GM19023 (cell line): ENCODE measurements at regions not wholly inside any gene's neighbourhood (a gene's known extent, or its start where the extent isn't known, plus 50 kb on each side); places are given as distances from the start of the nearest gene placed in this dataset.

Source experiments
- ATAC-seq: cut with Tn5 transposase; IDR thresholded peaks from one replicate; pipeline ENCODE4 v1.9.1; 2021; ENCODE audit warnings: mild to moderate bottlenecking, moderate library complexity; ENCODE audit not compliant: unreplicated experiment

- ATAC-seq = no peak
These were observed 58.1 kb upstream of the IL2 start for GRCh38 chr4:122514671-122515070.

DNA sequence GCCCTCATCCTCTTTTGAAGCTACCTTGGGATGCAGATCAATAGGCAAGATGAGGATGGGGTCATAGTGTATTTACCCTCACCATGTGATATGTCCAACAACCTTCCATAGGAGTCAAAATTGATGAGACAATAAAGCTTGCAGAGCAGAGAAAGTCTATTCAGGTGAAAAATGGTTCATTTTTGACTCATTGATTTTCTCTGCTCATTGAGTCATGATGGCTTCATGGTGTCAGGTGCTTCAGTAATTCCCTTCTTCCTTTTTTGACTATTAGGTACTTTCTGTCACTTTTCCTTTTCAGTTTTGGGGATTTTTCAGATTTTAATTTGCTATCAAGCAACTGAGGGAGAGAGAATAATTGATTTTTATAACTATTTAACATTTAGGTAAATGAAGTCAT, 55.9 kb upstream of the IL2 start:
- ATAC-seq = no peak

GRCh38 chr4:122508083-122508482, 51.6 kb upstream of the IL2 start:
- no peak for ATAC-seq
